CD14-positive monocyte (primary cell): ENCODE measurements at regions not wholly inside any gene's neighbourhood (a gene's known extent, or its start where the extent isn't known, plus 50 kb on each side); places are given as distances from the start of the nearest gene placed in this dataset.

ENCODE experiments used
- DNase-seq, 3 donors: peaks; one replicate each; pipeline ENCODE4 v3.0.0-alpha.2; 2011 to 2022
- H2AFZ ChIP-seq: 2 replicates; pipeline ENCODE4 v1.6.0; 2012; ENCODE audit warnings: mild to moderate bottlenecking, low read depth, low read length, inconsistent platforms; ENCODE audit not compliant: insufficient read depth, poor library complexity, severe bottlenecking
- H3K27ac ChIP-seq, 2 donors: 1 replicate in 1 of 2; 2 replicates in 1 of 2; pipeline ENCODE4 v1.5.1; 2012 to 2013; ENCODE audit warnings: low read length in 2 of 2, control low read depth in 1 of 2, inconsistent platforms in 1 of 2, low read depth in 1 of 2, mild to moderate bottlenecking in 1 of 2
- H3K27me3 ChIP-seq, 2 donors: one replicate each; pipeline versions ENCODE4 v1.6.0 to v1.6.1; 2011 to 2013; ENCODE audit warnings: low read length in 2 of 2; ENCODE audit not compliant: control insufficient read depth in 2 of 2, insufficient read depth in 2 of 2
- H3K36me3 ChIP-seq, 2 donors: replicated peaks in 1 of 2; 1 replicate in 1 of 2; 2 replicates in 1 of 2; pipeline versions ENCODE4 v1.5.1 to v1.6.1; 2012 to 2013; ENCODE audit warnings: low read length in 2 of 2, control low read depth in 1 of 2, inconsistent platforms in 1 of 2, mild to moderate bottlenecking in 1 of 2; ENCODE audit not compliant: insufficient read depth in 2 of 2, control insufficient read depth in 1 of 2
- H3K4me1 ChIP-seq, 2 donors: 1 replicate in 1 of 2; 2 replicates in 1 of 2; pipeline versions ENCODE4 v1.5.1 to v1.6.1; 2012 to 2013; ENCODE audit warnings: low read length in 2 of 2, control low read depth in 1 of 2, inconsistent platforms in 1 of 2, mild to moderate bottlenecking in 1 of 2, moderate library complexity in 1 of 2; ENCODE audit not compliant: insufficient read depth in 2 of 2, control insufficient read depth in 1 of 2
- H3K4me2 ChIP-seq: replicated peaks from 2 replicates; pipeline ENCODE3; 2012; ENCODE audit warnings: low read length, moderate library complexity, mild to moderate bottlenecking; ENCODE audit not compliant: poor library complexity, severe bottlenecking; ENCODE audit errors: extremely low read depth
- H3K4me3 ChIP-seq, 3 experiments: fragments of 200-600 bp in 1 of 3; sonication (generic) in 1 of 3; replicated peaks in 1 of 3; 1 replicate in 2 of 3; 2 replicates in 1 of 3; pipeline ENCODE4 v1.5.1; 2011 to 2013; ENCODE audit warnings: low read length in 3 of 3, mild to moderate bottlenecking in 3 of 3, control low read depth in 2 of 3, low read depth in 2 of 3, inconsistent platforms in 1 of 3, moderate library complexity in 1 of 3
- H3K79me2 ChIP-seq: 2 replicates; pipeline ENCODE4 v1.6.0; 2012; ENCODE audit warnings: mild to moderate bottlenecking, control low read depth, inconsistent platforms, low read length, moderate library complexity; ENCODE audit not compliant: insufficient read depth
- H3K9ac ChIP-seq: 2 replicates; pipeline ENCODE4 v1.6.0; 2017; ENCODE audit warnings: low read length, mild to moderate bottlenecking; ENCODE audit not compliant: insufficient read depth, poor library complexity, severe bottlenecking
- H3K9me3 ChIP-seq, 2 donors: replicated peaks in 1 of 2; 1 replicate in 1 of 2; 2 replicates in 1 of 2; pipeline versions ENCODE4 v1.5.1 to v1.6.1; 2012 to 2013; ENCODE audit warnings: low read length in 2 of 2, control low read depth in 1 of 2; ENCODE audit not compliant: control insufficient read depth in 1 of 2, insufficient read depth in 1 of 2
- H4K20me1 ChIP-seq: 2 replicates; pipeline ENCODE4 v1.6.0; 2012; ENCODE audit warnings: mild to moderate bottlenecking, low read length, control low read depth, moderate library complexity; ENCODE audit not compliant: insufficient read depth
- H3K27ac Mint-ChIP-seq, 7 donors: one replicate each; pipeline ENCODE4 v1.8.0; 2020; ENCODE audit warnings: mild to moderate bottlenecking in 7 of 7, mixed read lengths in 7 of 7, moderate library complexity in 6 of 7, inconsistent platforms in 2 of 7
- H3K27me3 Mint-ChIP-seq, 3 donors: one replicate each; pipeline ENCODE4 v1.8.0; 2021 to 2022; ENCODE audit warnings: low read depth in 3 of 3, mild to moderate bottlenecking in 3 of 3, mixed read lengths in 3 of 3, moderate library complexity in 3 of 3, inconsistent platforms in 1 of 3
- H3K36me3 Mint-ChIP-seq, 2 donors: one replicate each; pipeline ENCODE4 v1.8.0; 2020; ENCODE audit warnings: mixed read lengths in 2 of 2, inconsistent platforms in 1 of 2, mild to moderate bottlenecking in 1 of 2
- H3K4me1 Mint-ChIP-seq: one replicate; pipeline ENCODE4 v1.8.0; 2020; ENCODE audit warnings: mild to moderate bottlenecking, mixed read lengths
- H3K4me3 Mint-ChIP-seq, 2 donors: one replicate each; pipeline ENCODE4 v1.8.0; 2020; ENCODE audit warnings: mild to moderate bottlenecking in 2 of 2, mixed read lengths in 2 of 2, moderate library complexity in 1 of 2
- H3K9me3 Mint-ChIP-seq, 7 donors: one replicate each; pipeline ENCODE4 v1.8.0; 2020 to 2022; ENCODE audit warnings: mixed read lengths in 7 of 7, mild to moderate bottlenecking in 6 of 7, moderate library complexity in 6 of 7, inconsistent platforms in 2 of 7
- WGBS: methylation state at CpG from one replicate; pipeline ENCODE4 v1.1.5; 2013; ENCODE audit warnings: missing lambda C conversion rate; ENCODE audit not compliant: insufficient coverage; 5-methylcytosine and 5-hydroxymethylcytosine counted together
- intact Hi-C, 2 donors: fragments of 100-400 bp; cut with micrococcal nuclease; formaldehyde crosslinking; loops; one replicate each; pipeline versions ENCODE4 v1.15.0 to v1.15.1; 2023
- TF ChIP-seq, protein P1 (sequence below): fragments of 200-600 bp; IDR thresholded peaks from one replicate; pipeline ENCODE4 v1.8.0; 2022; ENCODE audit warnings: antibody characterized with exemption, mild to moderate bottlenecking

DNA sequence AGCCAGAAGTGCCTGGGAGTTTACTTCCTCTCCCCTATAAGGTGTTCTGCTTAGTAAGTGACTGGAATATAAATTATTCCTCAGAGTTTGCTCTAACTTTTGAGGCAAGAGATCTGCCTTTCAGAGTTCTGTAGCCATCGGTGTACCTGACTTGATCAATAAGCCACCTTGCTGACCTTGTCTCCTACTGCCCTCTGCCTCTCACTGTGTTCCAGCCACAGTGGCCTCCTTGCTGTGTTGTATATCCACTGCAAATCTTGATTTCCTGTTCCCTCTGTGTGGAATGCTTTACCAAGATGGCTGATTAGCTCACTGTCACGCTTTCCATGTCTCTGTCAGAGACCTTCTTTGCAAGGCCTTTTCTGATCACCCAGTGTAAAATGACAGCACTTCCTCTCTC is 442.4 kb downstream of the SQOR start:
- DNase-seq = no peak
- no peaks in the 10 kb centered on the region for H3K27me3 ChIP-seq
- H3K9me3 ChIP-seq = no peaks in the 10 kb centered on the region
- no peak overlapping the region for H3K27ac ChIP-seq
- no peaks in the 10 kb centered on the region for H3K36me3 ChIP-seq
- Mint-ChIP-seq H3K4me1 (no peaks in the 10 kb centered on the region), H3K27me3 (peaks cover 0 to 2% (median 1%) of the 10 kb centered on the region in 3 donors), H3K9me3 (peaks cover 0 to 7% (median 0%) of the 10 kb centered on the region in 7 donors), H3K27ac (no peak overlapping the region), H3K36me3 (no peaks in the 10 kb centered on the region), H3K4me3 (no peak overlapping the region)
- WGBS = 100% methylated on average over 1 of the region's 2 CpGs
- no peak overlapping the region for H3K4me2 ChIP-seq
- no peaks in the 10 kb centered on the region for H3K4me1 ChIP-seq
- TF ChIP-seq, protein P1, sequence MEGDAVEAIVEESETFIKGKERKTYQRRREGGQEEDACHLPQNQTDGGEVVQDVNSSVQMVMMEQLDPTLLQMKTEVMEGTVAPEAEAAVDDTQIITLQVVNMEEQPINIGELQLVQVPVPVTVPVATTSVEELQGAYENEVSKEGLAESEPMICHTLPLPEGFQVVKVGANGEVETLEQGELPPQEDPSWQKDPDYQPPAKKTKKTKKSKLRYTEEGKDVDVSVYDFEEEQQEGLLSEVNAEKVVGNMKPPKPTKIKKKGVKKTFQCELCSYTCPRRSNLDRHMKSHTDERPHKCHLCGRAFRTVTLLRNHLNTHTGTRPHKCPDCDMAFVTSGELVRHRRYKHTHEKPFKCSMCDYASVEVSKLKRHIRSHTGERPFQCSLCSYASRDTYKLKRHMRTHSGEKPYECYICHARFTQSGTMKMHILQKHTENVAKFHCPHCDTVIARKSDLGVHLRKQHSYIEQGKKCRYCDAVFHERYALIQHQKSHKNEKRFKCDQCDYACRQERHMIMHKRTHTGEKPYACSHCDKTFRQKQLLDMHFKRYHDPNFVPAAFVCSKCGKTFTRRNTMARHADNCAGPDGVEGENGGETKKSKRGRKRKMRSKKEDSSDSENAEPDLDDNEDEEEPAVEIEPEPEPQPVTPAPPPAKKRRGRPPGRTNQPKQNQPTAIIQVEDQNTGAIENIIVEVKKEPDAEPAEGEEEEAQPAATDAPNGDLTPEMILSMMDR = no peak
- H2AFZ ChIP-seq = no peak overlapping the region
- no peaks in the 10 kb centered on the region for H4K20me1 ChIP-seq
- intact Hi-C loops = no loop called here
- H3K79me2 ChIP-seq = no peaks in the 10 kb centered on the region
- H3K4me3 ChIP-seq = no peak overlapping the region
- H3K9ac ChIP-seq = no peak overlapping the region

DNA sequence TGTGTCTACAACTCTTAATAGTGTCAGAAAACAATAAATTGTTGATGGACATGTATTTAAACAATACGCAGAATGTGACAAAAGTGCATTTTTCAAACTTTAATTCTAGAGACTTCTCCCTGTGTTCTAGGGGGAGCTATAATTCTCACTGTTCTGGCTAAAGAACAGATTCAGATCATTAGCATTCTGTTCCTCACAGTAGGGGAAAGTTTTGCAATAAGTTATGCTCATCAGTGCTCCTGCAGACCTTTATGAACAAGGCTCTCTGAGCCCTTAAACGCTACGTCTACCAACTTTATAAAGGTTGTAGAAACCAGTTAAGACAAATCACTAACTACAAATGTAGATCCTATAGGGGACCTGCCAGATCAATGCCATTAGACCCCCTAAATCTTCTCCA is 444.2 kb downstream of the SQOR start:
- Histone ChIP-seq H3K4me1 (no peaks in the 10 kb centered on the region), H3K36me3 (no peaks in the 10 kb centered on the region), H3K9me3 (no peaks in the 10 kb centered on the region), H2AFZ (no peak overlapping the region), H3K79me2 (no peaks in the 10 kb centered on the region), H3K27me3 (no peaks in the 10 kb centered on the region), H3K9ac (no peak overlapping the region), H3K4me2 (no peak overlapping the region), H3K4me3 (no peak overlapping the region), H3K27ac (no peak overlapping the region), H4K20me1 (no peaks in the 10 kb centered on the region)
- TF ChIP-seq, protein P1 = no peak
- Mint-ChIP-seq H3K27ac (no peak overlapping the region), H3K27me3 (peaks cover 0 to 2% (median 1%) of the 10 kb centered on the region in 3 donors), H3K9me3 (peaks cover 0 to 4% (median 0%) of the 10 kb centered on the region in 7 donors), H3K36me3 (no peaks in the 10 kb centered on the region), H3K4me3 (no peak overlapping the region), H3K4me1 (no peaks in the 10 kb centered on the region)
- no peak for DNase-seq
- WGBS = 100% methylated on average over 1 of the region's 3 CpGs
- intact Hi-C loops = no loop called here
